Neutrophil (primary cell): ENCODE measurements at regions not wholly inside any gene's neighbourhood (a gene's known extent, or its start where the extent isn't known, plus 50 kb on each side); places are given as distances from the start of the nearest gene placed in this dataset.

Source experiments
- H3K27ac ChIP-seq: fragments of 200-600 bp; sonication (generic); 2 replicates; pipeline ENCODE4 v1.5.1; 2016; ENCODE audit warnings: mild to moderate bottlenecking, moderate library complexity
- H3K27me3 ChIP-seq: fragments of 200-600 bp; sonication (generic); 2 replicates; pipeline ENCODE4 v1.6.0; 2016; ENCODE audit warnings: mild to moderate bottlenecking
- H3K36me3 ChIP-seq: fragments of 200-600 bp; sonication (generic); 2 replicates; pipeline ENCODE4 v1.5.1; 2017
- H3K4me1 ChIP-seq, 2 experiments: fragments of 200-600 bp in 1 of 2; sonication (generic) in 1 of 2; 1 replicate in 1 of 2; 2 replicates in 1 of 2; pipeline versions ENCODE4 v1.5.1 to v1.6.1; 2013 to 2016; ENCODE audit warnings: low read depth in 1 of 2, low read length in 1 of 2, mild to moderate bottlenecking in 1 of 2, moderate library complexity in 1 of 2; ENCODE audit not compliant: control insufficient read depth in 1 of 2, insufficient read depth in 1 of 2
- H3K4me3 ChIP-seq, 2 experiments: fragments of 200-600 bp in 1 of 2; sonication (generic) in 1 of 2; 1 replicate in 1 of 2; 2 replicates in 1 of 2; pipeline ENCODE4 v1.5.1; 2013 to 2016; ENCODE audit warnings: low read depth in 1 of 2, low read length in 1 of 2, mild to moderate bottlenecking in 1 of 2, moderate library complexity in 1 of 2
- H3K9me3 ChIP-seq: fragments of 200-600 bp; sonication (generic); 2 replicates; pipeline ENCODE4 v1.5.1; 2016
- TF ChIP-seq, protein P1 (sequence below): fragments of 200-600 bp; sonication (generic); IDR thresholded peaks from 2 replicates; pipeline ENCODE4 v1.5.1; 2016; ENCODE audit warnings: antibody characterized with exemption

GRCh38 chr4:173696011-173696410 is 166.0 kb upstream of the HAND2 start:
- H3K9me3 ChIP-seq, result no peaks in the 10 kb centered on the region
- TF ChIP-seq, protein P1, sequence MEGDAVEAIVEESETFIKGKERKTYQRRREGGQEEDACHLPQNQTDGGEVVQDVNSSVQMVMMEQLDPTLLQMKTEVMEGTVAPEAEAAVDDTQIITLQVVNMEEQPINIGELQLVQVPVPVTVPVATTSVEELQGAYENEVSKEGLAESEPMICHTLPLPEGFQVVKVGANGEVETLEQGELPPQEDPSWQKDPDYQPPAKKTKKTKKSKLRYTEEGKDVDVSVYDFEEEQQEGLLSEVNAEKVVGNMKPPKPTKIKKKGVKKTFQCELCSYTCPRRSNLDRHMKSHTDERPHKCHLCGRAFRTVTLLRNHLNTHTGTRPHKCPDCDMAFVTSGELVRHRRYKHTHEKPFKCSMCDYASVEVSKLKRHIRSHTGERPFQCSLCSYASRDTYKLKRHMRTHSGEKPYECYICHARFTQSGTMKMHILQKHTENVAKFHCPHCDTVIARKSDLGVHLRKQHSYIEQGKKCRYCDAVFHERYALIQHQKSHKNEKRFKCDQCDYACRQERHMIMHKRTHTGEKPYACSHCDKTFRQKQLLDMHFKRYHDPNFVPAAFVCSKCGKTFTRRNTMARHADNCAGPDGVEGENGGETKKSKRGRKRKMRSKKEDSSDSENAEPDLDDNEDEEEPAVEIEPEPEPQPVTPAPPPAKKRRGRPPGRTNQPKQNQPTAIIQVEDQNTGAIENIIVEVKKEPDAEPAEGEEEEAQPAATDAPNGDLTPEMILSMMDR, result no peak
- H3K36me3 ChIP-seq, result no peaks in the 10 kb centered on the region
- H3K4me3 ChIP-seq, result no peak overlapping the region
- H3K27ac ChIP-seq, result no peak overlapping the region
- no peaks in the 10 kb centered on the region for H3K27me3 ChIP-seq
- no peaks in the 10 kb centered on the region for H3K4me1 ChIP-seq

GRCh38 chr4:173685831-173686210 is 155.8 kb upstream of the HAND2 start:
- no peaks in the 10 kb centered on the region for H3K9me3 ChIP-seq
- no peaks in the 10 kb centered on the region for H3K4me1 ChIP-seq
- TF ChIP-seq, protein P1, result no peak
- H3K4me3 ChIP-seq, result no peak overlapping the region
- no peak overlapping the region for H3K27ac ChIP-seq
- H3K27me3 ChIP-seq, result no peaks in the 10 kb centered on the region
- H3K36me3 ChIP-seq, result no peaks in the 10 kb centered on the region

GRCh38 chr4:173685165-173685830 is 155.3 kb upstream of the HAND2 start:
- H3K4me3 ChIP-seq, result no peak overlapping the region
- no peaks in the 10 kb centered on the region for H3K27me3 ChIP-seq
- H3K9me3 ChIP-seq, result no peaks in the 10 kb centered on the region
- no peaks in the 10 kb centered on the region for H3K36me3 ChIP-seq
- TF ChIP-seq, protein P1, result no peak
- no peak overlapping the region for H3K27ac ChIP-seq
- H3K4me1 ChIP-seq, result no peaks in the 10 kb centered on the region

DNA sequence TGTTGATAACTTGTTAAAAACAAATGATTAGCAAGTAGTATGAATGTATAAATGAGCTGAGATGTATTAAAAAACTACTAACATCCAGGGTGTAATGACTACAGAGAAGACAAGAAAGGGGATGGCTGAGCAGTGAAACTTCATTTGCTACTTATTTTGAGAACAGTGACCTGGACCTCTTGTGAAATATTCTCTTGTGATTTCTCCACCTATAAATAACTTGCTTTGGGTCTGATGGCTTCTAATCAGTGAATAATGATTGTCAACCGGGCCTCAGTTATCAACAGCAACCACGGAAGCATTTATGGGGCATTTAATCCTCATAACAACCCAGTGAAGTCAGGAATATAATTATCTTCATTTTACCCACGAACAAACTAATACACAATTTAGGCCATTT is 154.2 kb upstream of the HAND2 start:
- no peak overlapping the region for H3K4me3 ChIP-seq
- TF ChIP-seq, protein P1, result no peak

GRCh38 chr4:173682609-173683008 is 152.6 kb upstream of the HAND2 start:
- Histone ChIP-seq H3K9me3 (no peaks in the 10 kb centered on the region), H3K27ac (no peak overlapping the region), H3K36me3 (no peaks in the 10 kb centered on the region), H3K4me3 (no peak overlapping the region), H3K27me3 (no peaks in the 10 kb centered on the region), H3K4me1 (no peaks in the 10 kb centered on the region)
- TF ChIP-seq, protein P1, result no peak

More for the DNA sequence above, 154.2 kb upstream of the HAND2 start:
- Histone ChIP-seq H3K27ac (no peak overlapping the region), H3K9me3 (no peaks in the 10 kb centered on the region), H3K27me3 (no peaks in the 10 kb centered on the region), H3K36me3 (no peaks in the 10 kb centered on the region), H3K4me1 (no peaks in the 10 kb centered on the region)
